ENCODE measurements at regions not wholly inside any gene's neighbourhood (a gene's known extent, or its start where the extent isn't known, plus 50 kb on each side); places are given as distances from the start of the nearest gene placed in this dataset.

GRCh38 chr7:26959290-26959689, 94.9 kb upstream of the SKAP2 start:
- DNase-seq (ENCODE audit: low read depth), result no peak
- TF ChIP-seq MAX (IDR thresholded peaks at IDR 0.05; ENCODE audit: low read depth, low read length) (no peak), MYC (IDR thresholded peaks at IDR 0.05; ENCODE audit: low read depth, low read length) (no peak), CTCF (IDR thresholded peaks at IDR 0.05; ENCODE audit: low read depth, low read length) (no peak), POLR2A (IDR thresholded peaks at IDR 0.05; ENCODE audit: extremely low read depth, insufficient read length) (no peak)
- no peak overlapping the region for H3K4me3 ChIP-seq (ENCODE audit: low read depth, low read length)

GRCh38 chr7:26958834-26959233, 94.4 kb upstream of the SKAP2 start:
- TF ChIP-seq CTCF (IDR thresholded peaks at IDR 0.05; ENCODE audit: low read depth, low read length), result no peak
- TF ChIP-seq POLR2A (IDR thresholded peaks at IDR 0.05; ENCODE audit: extremely low read depth, insufficient read length), result no peak
- TF ChIP-seq MAX (IDR thresholded peaks at IDR 0.05; ENCODE audit: low read depth, low read length), result no peak
- TF ChIP-seq MYC (IDR thresholded peaks at IDR 0.05; ENCODE audit: low read depth, low read length), result no peak
- H3K4me3 ChIP-seq (ENCODE audit: low read depth, low read length), result no peak overlapping the region
- DNase-seq (ENCODE audit: low read depth), result no peak

- no peak for DNase-seq (ENCODE audit: low read depth)
- H3K4me3 ChIP-seq (ENCODE audit: low read depth, low read length), result no peak overlapping the region
- TF ChIP-seq POLR2A (IDR thresholded peaks at IDR 0.05; ENCODE audit: extremely low read depth, insufficient read length), result no peak
- TF ChIP-seq MYC (IDR thresholded peaks at IDR 0.05; ENCODE audit: low read depth, low read length), result no peak
- TF ChIP-seq MAX (IDR thresholded peaks at IDR 0.05; ENCODE audit: low read depth, low read length), result no peak
- TF ChIP-seq CTCF (IDR thresholded peaks at IDR 0.05; ENCODE audit: low read depth, low read length), result no peak
Observed at GRCh38 chr7:26955516-26955915, 91.1 kb upstream of the SKAP2 start.

- DNase-seq (ENCODE audit: low read depth), result no peak
- TF ChIP-seq POLR2A (IDR thresholded peaks at IDR 0.05; ENCODE audit: extremely low read depth, insufficient read length) (no peak), MAX (IDR thresholded peaks at IDR 0.05; ENCODE audit: low read depth, low read length) (no peak), MYC (IDR thresholded peaks at IDR 0.05; ENCODE audit: low read depth, low read length) (no peak), CTCF (IDR thresholded peaks at IDR 0.05; ENCODE audit: low read depth, low read length) (no peak)
- H3K4me3 ChIP-seq (ENCODE audit: low read depth, low read length), result no peak overlapping the region
Observed at GRCh38 chr7:26954951-26955350, 90.6 kb upstream of the SKAP2 start.

GRCh38 chr7:26951407-26951950, 87.1 kb upstream of the SKAP2 start:
- no peak overlapping the region for H3K4me3 ChIP-seq (ENCODE audit: low read depth, low read length)
- no peak for TF ChIP-seq CTCF (IDR thresholded peaks at IDR 0.05; ENCODE audit: low read depth, low read length)
- no peak for TF ChIP-seq MAX (IDR thresholded peaks at IDR 0.05; ENCODE audit: low read depth, low read length)
- no peak for TF ChIP-seq POLR2A (IDR thresholded peaks at IDR 0.05; ENCODE audit: extremely low read depth, insufficient read length)
- no peak for TF ChIP-seq MYC (IDR thresholded peaks at IDR 0.05; ENCODE audit: low read depth, low read length)
- no peak for DNase-seq (ENCODE audit: low read depth)
